ENCODE measurements at regions not wholly inside any gene's neighbourhood (a gene's known extent, or its start where the extent isn't known, plus 50 kb on each side); places are given as distances from the start of the nearest gene placed in this dataset.

GRCh38 chr4:106497271-106497670 lies 128.7 kb upstream of the GIMD1 start:
- no peak for ATAC-seq

More at GRCh38 chr4:106497271-106497670, 128.7 kb upstream of the GIMD1 start:
- Histone ChIP-seq H3K27ac (ENCODE audit: low read depth) (no peak overlapping the region), H2AFZ (no peak overlapping the region), H3K27me3 (ENCODE audit: insufficient read depth) (no peaks in the 10 kb centered on the region), H3K36me3 (ENCODE audit: insufficient read depth) (no peaks in the 10 kb centered on the region), H3K4me3 (no peak overlapping the region), H3K9me2 (ENCODE audit: insufficient read depth) (no peaks in the 10 kb centered on the region), H3K79me2 (replicated peaks; ENCODE audit: insufficient read depth) (no peaks in the 10 kb centered on the region), H4K20me1 (replicated peaks; ENCODE audit: insufficient read depth) (no peaks in the 10 kb centered on the region), H3K4me1 (ENCODE audit: insufficient read depth) (no peaks in the 10 kb centered on the region), H3F3A (replicated peaks; ENCODE audit: low read depth) (no peaks in the 10 kb centered on the region), H3K4me2 (no peak overlapping the region)
- H3K27ac Mint-ChIP-seq = no peak overlapping the region
- H3K27me3 Mint-ChIP-seq (ENCODE audit: insufficient read depth, low read depth, poor library complexity) = no peaks in the 10 kb centered on the region
- no peaks in the 10 kb centered on the region for H3K36me3 Mint-ChIP-seq (ENCODE audit: low read depth)
- peaks cover 8% of the 10 kb centered on the region for H3K4me1 Mint-ChIP-seq
- H3K4me3 Mint-ChIP-seq = no peak overlapping the region
- H3K9me3 Mint-ChIP-seq = no peaks in the 10 kb centered on the region; the same call in 2 of the 3 replicates
- DNase-seq (ENCODE audit: low spot score) = no peak
- TF ChIP-seq, protein P1, sequence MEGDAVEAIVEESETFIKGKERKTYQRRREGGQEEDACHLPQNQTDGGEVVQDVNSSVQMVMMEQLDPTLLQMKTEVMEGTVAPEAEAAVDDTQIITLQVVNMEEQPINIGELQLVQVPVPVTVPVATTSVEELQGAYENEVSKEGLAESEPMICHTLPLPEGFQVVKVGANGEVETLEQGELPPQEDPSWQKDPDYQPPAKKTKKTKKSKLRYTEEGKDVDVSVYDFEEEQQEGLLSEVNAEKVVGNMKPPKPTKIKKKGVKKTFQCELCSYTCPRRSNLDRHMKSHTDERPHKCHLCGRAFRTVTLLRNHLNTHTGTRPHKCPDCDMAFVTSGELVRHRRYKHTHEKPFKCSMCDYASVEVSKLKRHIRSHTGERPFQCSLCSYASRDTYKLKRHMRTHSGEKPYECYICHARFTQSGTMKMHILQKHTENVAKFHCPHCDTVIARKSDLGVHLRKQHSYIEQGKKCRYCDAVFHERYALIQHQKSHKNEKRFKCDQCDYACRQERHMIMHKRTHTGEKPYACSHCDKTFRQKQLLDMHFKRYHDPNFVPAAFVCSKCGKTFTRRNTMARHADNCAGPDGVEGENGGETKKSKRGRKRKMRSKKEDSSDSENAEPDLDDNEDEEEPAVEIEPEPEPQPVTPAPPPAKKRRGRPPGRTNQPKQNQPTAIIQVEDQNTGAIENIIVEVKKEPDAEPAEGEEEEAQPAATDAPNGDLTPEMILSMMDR (conservative IDR thresholded peaks at IDR 0.05; ENCODE audit: low read depth in 2 of 2) = no peak
- TF ChIP-seq NANOG (IDR thresholded peaks at IDR 0.05; ENCODE audit: borderline replicate concordance) (no peak), ZNF331 (CRISPR knock-in tag; IDR thresholded peaks at IDR 0.05; ENCODE audit: low read depth) (no peak), CREB1 (CRISPR knock-in tag; IDR thresholded peaks at IDR 0.05; ENCODE audit: low read depth) (no peak), POLR2AphosphoS5 (IDR thresholded peaks at IDR 0.05; ENCODE audit: low read depth) (no peak), ZNF114 (CRISPR knock-in tag; IDR thresholded peaks at IDR 0.05) (no peak), EZH2 (IDR thresholded peaks at IDR 0.05; ENCODE audit: low read depth, unreplicated experiment) (no peak), JUNB (IDR thresholded peaks at IDR 0.05; ENCODE audit: unreplicated experiment) (no peak), ETS1 (IDR thresholded peaks at IDR 0.05) (no peak), EZH2phosphoT487 (IDR thresholded peaks at IDR 0.05; ENCODE audit: unreplicated experiment) (no peak), STAT1 (IDR thresholded peaks at IDR 0.05; ENCODE audit: unreplicated experiment) (no peak)
- TF ChIP-seq, protein P2, sequence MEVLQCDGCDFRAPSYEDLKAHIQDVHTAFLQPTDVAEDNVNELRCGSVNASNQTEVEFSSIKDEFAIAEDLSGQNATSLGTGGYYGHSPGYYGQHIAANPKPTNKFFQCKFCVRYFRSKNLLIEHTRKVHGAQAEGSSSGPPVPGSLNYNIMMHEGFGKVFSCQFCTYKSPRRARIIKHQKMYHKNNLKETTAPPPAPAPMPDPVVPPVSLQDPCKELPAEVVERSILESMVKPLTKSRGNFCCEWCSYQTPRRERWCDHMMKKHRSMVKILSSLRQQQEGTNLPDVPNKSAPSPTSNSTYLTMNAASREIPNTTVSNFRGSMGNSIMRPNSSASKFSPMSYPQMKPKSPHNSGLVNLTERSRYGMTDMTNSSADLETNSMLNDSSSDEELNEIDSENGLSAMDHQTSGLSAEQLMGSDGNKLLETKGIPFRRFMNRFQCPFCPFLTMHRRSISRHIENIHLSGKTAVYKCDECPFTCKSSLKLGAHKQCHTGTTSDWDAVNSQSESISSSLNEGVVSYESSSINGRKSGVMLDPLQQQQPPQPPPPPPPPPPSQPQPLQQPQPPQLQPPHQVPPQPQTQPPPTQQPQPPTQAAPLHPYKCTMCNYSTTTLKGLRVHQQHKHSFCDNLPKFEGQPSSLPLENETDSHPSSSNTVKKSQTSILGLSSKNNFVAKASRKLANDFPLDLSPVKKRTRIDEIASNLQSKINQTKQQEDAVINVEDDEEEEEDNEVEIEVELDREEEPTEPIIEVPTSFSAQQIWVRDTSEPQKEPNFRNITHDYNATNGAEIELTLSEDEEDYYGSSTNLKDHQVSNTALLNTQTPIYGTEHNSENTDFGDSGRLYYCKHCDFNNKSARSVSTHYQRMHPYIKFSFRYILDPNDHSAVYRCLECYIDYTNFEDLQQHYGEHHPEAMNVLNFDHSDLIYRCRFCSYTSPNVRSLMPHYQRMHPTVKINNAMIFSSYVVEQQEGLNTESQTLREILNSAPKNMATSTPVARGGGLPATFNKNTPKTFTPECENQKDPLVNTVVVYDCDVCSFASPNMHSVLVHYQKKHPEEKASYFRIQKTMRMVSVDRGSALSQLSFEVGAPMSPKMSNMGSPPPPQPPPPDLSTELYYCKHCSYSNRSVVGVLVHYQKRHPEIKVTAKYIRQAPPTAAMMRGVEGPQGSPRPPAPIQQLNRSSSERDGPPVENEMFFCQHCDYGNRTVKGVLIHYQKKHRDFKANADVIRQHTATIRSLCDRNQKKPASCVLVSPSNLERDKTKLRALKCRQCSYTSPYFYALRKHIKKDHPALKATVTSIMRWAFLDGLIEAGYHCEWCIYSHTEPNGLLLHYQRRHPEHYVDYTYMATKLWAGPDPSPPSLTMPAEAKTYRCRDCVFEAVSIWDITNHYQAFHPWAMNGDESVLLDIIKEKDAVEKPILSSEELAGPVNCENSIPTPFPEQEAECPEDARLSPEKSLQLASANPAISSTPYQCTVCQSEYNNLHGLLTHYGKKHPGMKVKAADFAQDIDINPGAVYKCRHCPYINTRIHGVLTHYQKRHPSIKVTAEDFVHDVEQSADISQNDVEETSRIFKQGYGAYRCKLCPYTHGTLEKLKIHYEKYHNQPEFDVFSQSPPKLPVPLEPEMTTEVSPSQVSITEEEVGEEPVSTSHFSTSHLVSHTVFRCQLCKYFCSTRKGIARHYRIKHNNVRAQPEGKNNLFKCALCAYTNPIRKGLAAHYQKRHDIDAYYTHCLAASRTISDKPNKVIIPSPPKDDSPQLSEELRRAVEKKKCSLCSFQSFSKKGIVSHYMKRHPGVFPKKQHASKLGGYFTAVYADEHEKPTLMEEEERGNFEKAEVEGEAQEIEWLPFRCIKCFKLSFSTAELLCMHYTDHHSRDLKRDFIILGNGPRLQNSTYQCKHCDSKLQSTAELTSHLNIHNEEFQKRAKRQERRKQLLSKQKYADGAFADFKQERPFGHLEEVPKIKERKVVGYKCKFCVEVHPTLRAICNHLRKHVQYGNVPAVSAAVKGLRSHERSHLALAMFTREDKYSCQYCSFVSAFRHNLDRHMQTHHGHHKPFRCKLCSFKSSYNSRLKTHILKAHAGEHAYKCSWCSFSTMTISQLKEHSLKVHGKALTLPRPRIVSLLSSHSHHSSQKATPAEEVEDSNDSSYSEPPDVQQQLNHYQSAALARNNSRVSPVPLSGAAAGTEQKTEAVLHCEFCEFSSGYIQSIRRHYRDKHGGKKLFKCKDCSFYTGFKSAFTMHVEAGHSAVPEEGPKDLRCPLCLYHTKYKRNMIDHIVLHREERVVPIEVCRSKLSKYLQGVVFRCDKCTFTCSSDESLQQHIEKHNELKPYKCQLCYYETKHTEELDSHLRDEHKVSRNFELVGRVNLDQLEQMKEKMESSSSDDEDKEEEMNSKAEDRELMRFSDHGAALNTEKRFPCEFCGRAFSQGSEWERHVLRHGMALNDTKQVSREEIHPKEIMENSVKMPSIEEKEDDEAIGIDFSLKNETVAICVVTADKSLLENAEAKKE (CRISPR knock-in tag; IDR thresholded peaks at IDR 0.05) = no peak
- TF ChIP-seq, protein P3, sequence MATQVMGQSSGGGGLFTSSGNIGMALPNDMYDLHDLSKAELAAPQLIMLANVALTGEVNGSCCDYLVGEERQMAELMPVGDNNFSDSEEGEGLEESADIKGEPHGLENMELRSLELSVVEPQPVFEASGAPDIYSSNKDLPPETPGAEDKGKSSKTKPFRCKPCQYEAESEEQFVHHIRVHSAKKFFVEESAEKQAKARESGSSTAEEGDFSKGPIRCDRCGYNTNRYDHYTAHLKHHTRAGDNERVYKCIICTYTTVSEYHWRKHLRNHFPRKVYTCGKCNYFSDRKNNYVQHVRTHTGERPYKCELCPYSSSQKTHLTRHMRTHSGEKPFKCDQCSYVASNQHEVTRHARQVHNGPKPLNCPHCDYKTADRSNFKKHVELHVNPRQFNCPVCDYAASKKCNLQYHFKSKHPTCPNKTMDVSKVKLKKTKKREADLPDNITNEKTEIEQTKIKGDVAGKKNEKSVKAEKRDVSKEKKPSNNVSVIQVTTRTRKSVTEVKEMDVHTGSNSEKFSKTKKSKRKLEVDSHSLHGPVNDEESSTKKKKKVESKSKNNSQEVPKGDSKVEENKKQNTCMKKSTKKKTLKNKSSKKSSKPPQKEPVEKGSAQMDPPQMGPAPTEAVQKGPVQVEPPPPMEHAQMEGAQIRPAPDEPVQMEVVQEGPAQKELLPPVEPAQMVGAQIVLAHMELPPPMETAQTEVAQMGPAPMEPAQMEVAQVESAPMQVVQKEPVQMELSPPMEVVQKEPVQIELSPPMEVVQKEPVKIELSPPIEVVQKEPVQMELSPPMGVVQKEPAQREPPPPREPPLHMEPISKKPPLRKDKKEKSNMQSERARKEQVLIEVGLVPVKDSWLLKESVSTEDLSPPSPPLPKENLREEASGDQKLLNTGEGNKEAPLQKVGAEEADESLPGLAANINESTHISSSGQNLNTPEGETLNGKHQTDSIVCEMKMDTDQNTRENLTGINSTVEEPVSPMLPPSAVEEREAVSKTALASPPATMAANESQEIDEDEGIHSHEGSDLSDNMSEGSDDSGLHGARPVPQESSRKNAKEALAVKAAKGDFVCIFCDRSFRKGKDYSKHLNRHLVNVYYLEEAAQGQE (IDR thresholded peaks at IDR 0.05; ENCODE audit: unreplicated experiment) = no peak

All from GM23338 (cell line).